ENCODE measurements at regions not wholly inside any gene's neighbourhood (a gene's known extent, or its start where the extent isn't known, plus 50 kb on each side); places are given as distances from the start of the nearest gene placed in this dataset.

DNA sequence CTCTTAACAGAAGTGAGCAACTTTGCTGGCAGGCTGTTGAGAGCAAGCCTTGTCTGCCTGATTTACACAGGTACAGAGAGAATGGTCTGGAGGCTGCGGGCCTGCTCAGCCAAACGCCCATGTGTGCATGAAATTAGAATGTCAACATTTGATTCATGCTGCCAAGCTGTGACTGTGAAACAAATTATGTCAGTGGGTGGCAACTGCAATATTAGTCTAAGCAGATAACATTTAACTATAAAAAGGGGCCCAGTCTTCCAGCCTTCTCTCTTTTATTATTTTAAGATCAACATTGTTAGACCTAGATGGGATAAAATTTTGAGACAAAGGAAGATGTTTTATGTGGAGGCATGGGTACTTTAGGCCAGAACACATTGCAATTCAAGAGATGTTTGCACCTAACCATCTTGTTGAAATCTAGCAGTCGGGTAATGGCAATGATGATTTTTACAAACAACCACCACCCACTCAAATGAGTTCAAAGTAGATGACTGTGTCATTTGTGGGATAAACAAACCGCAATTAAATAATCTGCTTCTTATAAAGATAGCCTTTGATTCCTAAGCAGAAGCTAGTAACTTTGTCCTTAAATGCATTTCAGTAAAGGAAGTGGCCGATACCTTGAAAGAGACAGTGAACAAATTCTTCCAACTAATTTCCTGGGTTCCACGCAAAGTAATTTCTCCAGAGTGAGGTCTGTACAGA lies 70.2 kb downstream of the FOXB1 start:
- no peaks in the 10 kb centered on the region for H3K36me3 ChIP-seq (ENCODE audit: control insufficient read depth in 2 of 2, insufficient read depth in 2 of 2, low read length in 1 of 2)
- in situ Hi-C loops (cut with MboI), result no loop called here
- TF ChIP-seq RAD21 (IDR thresholded peaks at IDR 0.05; ENCODE audit: insufficient read depth, low read depth, low read length) (no peak), SRF (IDR thresholded peaks at IDR 0.05; ENCODE audit: low read depth in 2 of 2, low read length in 2 of 2) (no peak), EGR1 (IDR thresholded peaks at IDR 0.05; ENCODE audit: borderline replicate concordance in 1 of 2, low read depth in 2 of 2, low read length in 2 of 2) (no peak), CHD4 (IDR thresholded peaks at IDR 0.05) (no peak), HDGF (IDR thresholded peaks at IDR 0.05) (no peak), MXI1 (IDR thresholded peaks at IDR 0.05; ENCODE audit: low read depth, low read length) (no peak), KDM1A (IDR thresholded peaks at IDR 0.05; ENCODE audit: borderline replicate concordance) (no peak)
- TF ChIP-seq, protein P1, sequence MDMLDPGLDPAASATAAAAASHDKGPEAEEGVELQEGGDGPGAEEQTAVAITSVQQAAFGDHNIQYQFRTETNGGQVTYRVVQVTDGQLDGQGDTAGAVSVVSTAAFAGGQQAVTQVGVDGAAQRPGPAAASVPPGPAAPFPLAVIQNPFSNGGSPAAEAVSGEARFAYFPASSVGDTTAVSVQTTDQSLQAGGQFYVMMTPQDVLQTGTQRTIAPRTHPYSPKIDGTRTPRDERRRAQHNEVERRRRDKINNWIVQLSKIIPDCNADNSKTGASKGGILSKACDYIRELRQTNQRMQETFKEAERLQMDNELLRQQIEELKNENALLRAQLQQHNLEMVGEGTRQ (IDR thresholded peaks at IDR 0.05; ENCODE audit: borderline replicate concordance, low read depth, low read length), result no peak
- TF ChIP-seq, protein P2, sequence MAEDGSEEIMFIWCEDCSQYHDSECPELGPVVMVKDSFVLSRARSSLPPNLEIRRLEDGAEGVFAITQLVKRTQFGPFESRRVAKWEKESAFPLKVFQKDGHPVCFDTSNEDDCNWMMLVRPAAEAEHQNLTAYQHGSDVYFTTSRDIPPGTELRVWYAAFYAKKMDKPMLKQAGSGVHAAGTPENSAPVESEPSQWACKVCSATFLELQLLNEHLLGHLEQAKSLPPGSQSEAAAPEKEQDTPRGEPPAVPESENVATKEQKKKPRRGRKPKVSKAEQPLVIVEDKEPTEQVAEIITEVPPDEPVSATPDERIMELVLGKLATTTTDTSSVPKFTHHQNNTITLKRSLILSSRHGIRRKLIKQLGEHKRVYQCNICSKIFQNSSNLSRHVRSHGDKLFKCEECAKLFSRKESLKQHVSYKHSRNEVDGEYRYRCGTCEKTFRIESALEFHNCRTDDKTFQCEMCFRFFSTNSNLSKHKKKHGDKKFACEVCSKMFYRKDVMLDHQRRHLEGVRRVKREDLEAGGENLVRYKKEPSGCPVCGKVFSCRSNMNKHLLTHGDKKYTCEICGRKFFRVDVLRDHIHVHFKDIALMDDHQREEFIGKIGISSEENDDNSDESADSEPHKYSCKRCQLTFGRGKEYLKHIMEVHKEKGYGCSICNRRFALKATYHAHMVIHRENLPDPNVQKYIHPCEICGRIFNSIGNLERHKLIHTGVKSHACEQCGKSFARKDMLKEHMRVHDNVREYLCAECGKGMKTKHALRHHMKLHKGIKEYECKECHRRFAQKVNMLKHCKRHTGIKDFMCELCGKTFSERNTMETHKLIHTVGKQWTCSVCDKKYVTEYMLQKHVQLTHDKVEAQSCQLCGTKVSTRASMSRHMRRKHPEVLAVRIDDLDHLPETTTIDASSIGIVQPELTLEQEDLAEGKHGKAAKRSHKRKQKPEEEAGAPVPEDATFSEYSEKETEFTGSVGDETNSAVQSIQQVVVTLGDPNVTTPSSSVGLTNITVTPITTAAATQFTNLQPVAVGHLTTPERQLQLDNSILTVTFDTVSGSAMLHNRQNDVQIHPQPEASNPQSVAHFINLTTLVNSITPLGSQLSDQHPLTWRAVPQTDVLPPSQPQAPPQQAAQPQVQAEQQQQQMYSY (CRISPR knock-in tag; IDR thresholded peaks at IDR 0.05), result no peak
- TF ChIP-seq, protein P3, sequence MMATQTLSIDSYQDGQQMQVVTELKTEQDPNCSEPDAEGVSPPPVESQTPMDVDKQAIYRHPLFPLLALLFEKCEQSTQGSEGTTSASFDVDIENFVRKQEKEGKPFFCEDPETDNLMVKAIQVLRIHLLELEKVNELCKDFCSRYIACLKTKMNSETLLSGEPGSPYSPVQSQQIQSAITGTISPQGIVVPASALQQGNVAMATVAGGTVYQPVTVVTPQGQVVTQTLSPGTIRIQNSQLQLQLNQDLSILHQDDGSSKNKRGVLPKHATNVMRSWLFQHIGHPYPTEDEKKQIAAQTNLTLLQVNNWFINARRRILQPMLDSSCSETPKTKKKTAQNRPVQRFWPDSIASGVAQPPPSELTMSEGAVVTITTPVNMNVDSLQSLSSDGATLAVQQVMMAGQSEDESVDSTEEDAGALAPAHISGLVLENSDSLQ (IDR thresholded peaks at IDR 0.05), result no peak
- H3K4me3 ChIP-seq, result no peak overlapping the region
- RAD21 ChIA-PET (ENCODE audit: unreplicated experiment), result no interaction called here
- no peak overlapping the region for H2AFZ ChIP-seq (ENCODE audit: control insufficient read depth, low read depth, low read length)
- H3K27me3 ChIP-seq (replicated peaks in 1 of 2; ENCODE audit: control insufficient read depth in 2 of 2, insufficient read depth in 2 of 2, low read length in 1 of 2), result peaks cover 0 to 11% of the 10 kb centered on the region in 2 experiments; a peak in 1 of 4 replicates
- no peaks in the 10 kb centered on the region for H4K20me1 ChIP-seq (ENCODE audit: control insufficient read depth, insufficient read depth)
- no peak overlapping the region for H3K4me2 ChIP-seq (ENCODE audit: control insufficient read depth, insufficient read depth)
- WGBS (ENCODE audit: insufficient coverage, insufficient replicate concordance, low lambda C conversion rate, missing lambda C conversion rate), result 36% methylated on average over 6 of the region's 6 CpGs
- POLR2A ChIA-PET, result no interaction called here
- FAIRE-seq (no peak), ATAC-seq (no peak), DNase-seq (ENCODE audit: low read depth, low spot score) (no peak)
- no TSS peak for BruUV-seq (replicated peaks)
- no peaks in the 10 kb centered on the region for H3K9me3 ChIP-seq (replicated peaks; ENCODE audit: control insufficient read depth, insufficient read depth, low read length)
- no peak overlapping the region for H3K9ac ChIP-seq (ENCODE audit: control insufficient read depth, insufficient read depth, low read length)
- H3K4me1 ChIP-seq (ENCODE audit: control insufficient read depth, insufficient read depth, low read length), result no peaks in the 10 kb centered on the region
- SMC1A ChIA-PET (ENCODE audit: uncharacterized antibody, unreplicated experiment), result no interaction called here
- H3K79me2 ChIP-seq (ENCODE audit: control insufficient read depth, insufficient read depth, low read length), result no peaks in the 10 kb centered on the region
- CTCF ChIA-PET, result no interaction called here
- H3K27ac ChIP-seq (ENCODE audit: control insufficient read depth, insufficient read depth), result no peak overlapping the region
- intact Hi-C loops (cut with micrococcal nuclease; ENCODE audit: unreplicated experiment), result no loop called here

Measured in GM12878 (cell line).